Stimulated activated CD8-positive, alpha-beta memory T cell treated with anti-CD3 and anti-CD28 coated beads, Interleukin-7, amount 100 ng/mL, for 48 hours (primary cell): ENCODE measurements at regions not wholly inside any gene's neighbourhood (a gene's known extent, or its start where the extent isn't known, plus 50 kb on each side); places are given as distances from the start of the nearest gene placed in this dataset.

Experiments
- DNase-seq, 2 donors: peaks; one replicate each; pipeline ENCODE4 v3.0.0-alpha.2; 2020; ENCODE audit warnings: low read depth in 1 of 2; ENCODE audit errors: extremely low read depth in 1 of 2

GRCh38 chr2:5111581-5111980 lies 580.6 kb upstream of the SOX11 start:
- no peak for DNase-seq

DNA sequence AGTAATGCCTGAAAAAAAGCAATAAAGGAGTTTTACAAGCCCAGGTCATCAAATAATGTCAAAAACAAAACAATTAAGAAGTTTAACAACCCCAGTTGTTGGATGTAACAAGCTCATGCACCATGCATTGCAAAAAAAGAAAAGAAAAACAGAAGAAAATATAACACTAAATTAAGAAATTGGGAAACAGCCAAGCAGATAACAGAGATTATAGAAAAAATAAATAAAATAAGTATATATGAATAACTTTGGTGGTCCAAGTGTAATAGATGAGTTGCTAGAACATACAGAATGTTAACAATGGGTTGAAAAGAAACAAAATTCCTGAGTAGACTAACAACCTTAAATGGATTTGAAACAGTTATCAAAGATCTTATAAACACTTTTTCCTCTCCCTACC lies 573.1 kb upstream of the SOX11 start:
- DNase-seq: no peak

DNA sequence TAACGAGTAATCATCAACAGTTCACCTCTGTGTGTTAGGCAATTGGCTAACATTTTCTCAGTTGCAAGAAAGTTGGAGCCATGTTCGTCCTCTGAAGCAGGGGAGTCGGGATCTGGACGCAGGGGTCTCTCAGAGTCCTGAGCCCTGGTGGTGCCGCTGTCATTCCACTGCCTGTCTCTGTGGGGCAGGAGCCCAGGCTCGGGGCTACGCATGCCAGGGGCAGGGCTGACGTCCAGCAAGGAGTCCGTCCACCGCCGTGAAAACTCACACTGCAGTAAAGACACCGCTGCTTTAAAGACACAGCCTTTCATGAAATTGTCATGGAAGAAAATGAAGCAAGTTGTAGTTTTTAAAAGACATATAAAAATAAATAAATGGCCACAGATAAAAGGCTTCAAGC lies 571.1 kb upstream of the SOX11 start:
- DNase-seq: no peak

GRCh38 chr2:5121642-5122041 lies 570.5 kb upstream of the SOX11 start:
- no peak for DNase-seq

GRCh38 chr2:5123582-5124196 lies 568.5 kb upstream of the SOX11 start:
- DNase-seq: no peak

DNA sequence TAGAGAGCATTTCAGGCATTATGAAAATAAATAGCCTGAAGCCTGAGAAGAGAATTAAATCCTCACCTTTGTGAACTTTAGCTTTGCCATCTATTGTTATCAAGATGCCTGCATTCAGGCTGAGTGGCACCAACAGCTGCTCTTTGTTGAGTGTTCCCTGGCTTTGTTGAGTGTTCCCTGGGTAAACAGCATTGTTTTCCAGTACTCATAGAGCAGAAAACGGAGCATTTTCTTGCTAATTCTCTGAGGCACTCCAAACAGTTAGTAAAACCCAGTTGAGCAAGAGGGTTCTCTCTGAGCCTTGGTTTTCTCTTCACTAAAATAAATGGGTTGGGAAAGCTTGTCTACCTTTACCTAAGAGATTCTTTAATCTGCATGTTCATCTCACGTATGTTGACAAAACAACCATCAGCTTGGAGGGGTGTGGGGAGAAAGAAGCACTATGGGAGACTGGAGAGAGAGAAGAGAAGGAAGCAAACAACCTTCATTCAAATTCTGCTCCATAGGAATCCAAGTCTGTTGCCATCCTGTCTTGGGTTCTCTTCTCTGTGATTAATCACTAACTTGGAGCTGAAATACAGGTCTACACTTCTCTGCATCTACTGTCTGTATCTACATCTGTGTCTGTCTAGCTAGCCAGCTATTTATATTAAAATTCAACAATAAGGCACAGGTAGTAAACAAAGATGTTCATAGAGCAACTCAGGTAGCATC lies 567.0 kb upstream of the SOX11 start:
- no peak for DNase-seq

GRCh38 chr2:5132281-5132680 lies 559.9 kb upstream of the SOX11 start:
- no peak for DNase-seq

- DNase-seq: no peak
Observed at GRCh38 chr2:5140347-5140746, 551.8 kb upstream of the SOX11 start.

- no peak for DNase-seq
Observed at GRCh38 chr2:5144159-5144558, 548.0 kb upstream of the SOX11 start.

- no peak for DNase-seq
Observed at GRCh38 chr2:5145053-5145452, 547.1 kb upstream of the SOX11 start.

GRCh38 chr2:5145801-5146200 lies 546.4 kb upstream of the SOX11 start:
- DNase-seq: no peak

DNA sequence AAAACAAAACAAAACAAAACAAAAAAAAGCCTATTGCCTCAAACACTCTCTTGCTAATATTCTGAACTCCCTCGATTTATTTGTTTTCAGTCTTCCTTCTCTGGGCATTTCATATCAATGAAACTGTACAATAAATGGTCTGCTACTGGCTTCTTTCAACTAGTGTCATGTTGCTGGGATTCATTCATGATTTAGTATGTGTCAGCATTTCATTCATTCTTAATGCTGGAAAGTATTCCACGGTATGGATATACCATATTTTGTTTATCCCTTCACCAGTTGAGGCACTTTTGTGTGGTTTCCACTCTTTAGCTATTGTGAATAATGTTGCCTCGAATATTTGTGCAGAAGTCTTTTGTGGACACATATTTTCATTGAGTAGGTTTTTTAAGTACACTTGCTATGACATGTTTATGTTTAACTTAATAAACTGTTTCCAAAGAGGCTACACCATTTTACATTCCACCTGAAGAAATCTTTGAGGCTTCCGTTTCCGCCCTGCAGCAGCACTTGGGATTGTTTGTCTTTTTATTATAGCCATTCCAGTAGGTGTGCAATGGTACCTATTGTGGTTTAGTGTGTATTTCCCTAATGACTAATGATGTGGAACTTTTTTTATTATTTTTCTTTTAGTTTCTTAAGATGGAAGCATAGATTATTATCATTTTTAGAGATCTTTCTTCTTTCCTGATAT lies 543.6 kb upstream of the SOX11 start:
- DNase-seq: no peak

- DNase-seq: no peak
Observed at GRCh38 chr2:5150871-5151270, 541.3 kb upstream of the SOX11 start.

DNA sequence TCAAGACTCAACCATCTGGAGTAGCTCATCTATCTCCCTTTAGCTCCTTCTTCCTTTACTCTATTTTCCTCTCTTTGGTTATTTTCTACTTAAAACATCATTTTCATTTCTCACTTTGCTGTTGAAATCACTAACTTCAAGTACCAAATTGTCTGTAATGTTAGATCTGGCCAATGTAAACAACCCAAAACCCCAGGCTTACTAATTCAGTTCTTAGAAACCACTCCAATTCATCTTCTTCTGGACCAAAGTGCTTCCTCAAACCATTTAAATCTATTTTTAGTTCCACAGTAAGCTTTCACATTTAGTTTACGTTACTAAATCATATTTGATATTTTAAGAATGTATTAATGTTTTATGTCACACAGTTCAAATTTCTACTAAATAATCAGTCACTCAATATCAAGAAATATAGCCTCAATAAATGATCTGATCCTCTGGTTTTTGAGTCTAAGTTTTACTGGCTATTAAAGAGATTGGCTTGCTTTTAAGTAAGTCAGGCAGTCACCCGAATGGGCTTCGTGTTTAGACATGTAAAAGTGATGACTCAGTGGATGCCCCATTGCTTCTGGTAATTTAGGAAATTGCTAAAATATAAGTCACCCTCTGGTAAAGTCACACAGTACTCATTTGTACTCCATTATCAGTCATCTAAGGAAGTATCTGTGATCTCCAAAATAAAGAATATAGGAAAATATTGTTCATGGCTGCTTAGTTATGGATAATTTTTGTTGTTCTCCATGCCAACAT lies 527.2 kb upstream of the SOX11 start:
- no peak for DNase-seq

GRCh38 chr2:5172923-5173322 lies 519.3 kb upstream of the SOX11 start:
- DNase-seq: no peak

DNA sequence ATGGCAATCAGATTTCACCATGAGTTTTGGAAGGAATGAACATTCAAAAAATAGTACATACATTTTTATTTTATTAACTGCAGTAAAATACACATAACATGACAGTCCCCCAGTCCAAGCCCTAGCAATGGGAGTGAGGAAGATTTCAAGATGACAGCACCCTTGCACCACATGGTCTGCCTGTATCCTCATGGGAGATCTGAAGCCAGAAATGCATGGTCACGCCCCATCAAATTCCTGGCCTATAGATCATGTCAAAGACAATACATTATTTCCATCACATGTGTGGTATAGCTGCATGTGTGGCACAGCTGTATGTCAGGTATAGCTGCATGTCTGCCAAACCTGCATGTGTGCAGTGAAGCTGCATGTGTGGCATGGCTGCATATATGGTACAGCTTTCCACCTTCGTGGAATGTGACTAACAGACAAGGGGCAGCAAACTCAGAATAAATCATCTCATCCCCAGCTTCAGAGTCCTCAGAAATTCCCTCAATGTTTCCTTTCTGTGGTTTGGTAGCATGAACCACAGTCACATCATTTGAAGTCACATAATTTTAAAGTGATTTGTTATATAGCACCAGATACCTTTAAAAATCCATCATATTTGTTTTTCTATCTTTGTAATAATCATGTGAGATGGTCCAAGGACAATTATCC lies 518.2 kb upstream of the SOX11 start:
- DNase-seq: no peak

GRCh38 chr2:5175231-5175630 lies 517.0 kb upstream of the SOX11 start:
- DNase-seq: no peak

- DNase-seq: no peak
Observed at GRCh38 chr2:5176764-5177163, 515.4 kb upstream of the SOX11 start.

GRCh38 chr2:5183031-5183430 lies 509.2 kb upstream of the SOX11 start:
- no peak for DNase-seq

- no peak for DNase-seq
Observed at GRCh38 chr2:5187283-5187682, 504.9 kb upstream of the SOX11 start.

DNA sequence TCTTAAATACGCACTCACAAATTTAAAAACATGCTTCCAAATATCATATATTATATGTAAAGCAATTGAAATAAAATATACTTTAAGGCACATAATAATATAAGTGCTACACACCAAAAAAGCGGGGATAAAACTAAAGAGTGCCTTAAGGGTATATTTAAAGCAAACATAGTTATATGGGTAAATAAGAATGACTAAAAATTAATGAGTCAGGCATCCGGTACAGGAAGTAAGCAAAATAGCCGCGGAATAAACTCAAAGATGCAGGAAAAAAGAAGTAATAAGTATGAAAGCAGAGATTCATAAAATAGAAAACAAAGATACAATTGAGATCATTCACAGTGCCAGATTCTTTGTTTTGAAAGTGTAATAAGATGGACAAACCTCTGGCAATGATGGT lies 503.5 kb upstream of the SOX11 start:
- DNase-seq: no peak
